GM21390 (cell line): ENCODE measurements at regions not wholly inside any gene's neighbourhood (a gene's known extent, or its start where the extent isn't known, plus 50 kb on each side); places are given as distances from the start of the nearest gene placed in this dataset.

Experiments used
- ATAC-seq: cut with Tn5 transposase; IDR thresholded peaks from one replicate; pipeline ENCODE4 v1.9.1; 2021; ENCODE audit not compliant: unreplicated experiment

GRCh38 chr12:91347481-91348214 lies 165.0 kb upstream of the DCN start:
- no peak for ATAC-seq

- ATAC-seq = no peak
Measured at GRCh38 chr12:91346827-91347226, 164.2 kb upstream of the DCN start.

GRCh38 chr12:91344408-91344807 lies 161.8 kb upstream of the DCN start:
- ATAC-seq = no peak

GRCh38 chr12:91343010-91343409 lies 160.4 kb upstream of the DCN start:
- ATAC-seq = no peak

GRCh38 chr12:91339106-91339505 lies 156.5 kb upstream of the DCN start:
- ATAC-seq = no peak

GRCh38 chr12:91335699-91336098 lies 153.1 kb upstream of the DCN start:
- no peak for ATAC-seq

GRCh38 chr12:91333966-91334365 lies 151.3 kb upstream of the DCN start:
- ATAC-seq = no peak

GRCh38 chr12:91332302-91332701 lies 149.7 kb upstream of the DCN start:
- no peak for ATAC-seq

- ATAC-seq = no peak
Measured at GRCh38 chr12:91331371-91331770, 148.8 kb upstream of the DCN start.

- no peak for ATAC-seq
Measured at GRCh38 chr12:91328451-91328850, 145.8 kb upstream of the DCN start.

GRCh38 chr12:91327889-91328288 lies 145.3 kb upstream of the DCN start:
- ATAC-seq = no peak

GRCh38 chr12:91327131-91327530 lies 144.5 kb upstream of the DCN start:
- no peak for ATAC-seq

GRCh38 chr12:91326058-91327027 lies 143.7 kb upstream of the DCN start:
- ATAC-seq = peak; percentile 82

GRCh38 chr12:91320999-91321398 lies 138.4 kb upstream of the DCN start:
- ATAC-seq = no peak

- ATAC-seq = no peak
Measured at GRCh38 chr12:91319071-91319760, 136.6 kb upstream of the DCN start.

GRCh38 chr12:91317306-91317705 lies 134.7 kb upstream of the DCN start:
- ATAC-seq = no peak

GRCh38 chr12:91316907-91317269 lies 134.3 kb upstream of the DCN start:
- ATAC-seq = no peak

GRCh38 chr12:91316161-91316906 lies 133.7 kb upstream of the DCN start:
- ATAC-seq = no peak

- ATAC-seq = no peak
Measured at GRCh38 chr12:91311081-91311480, 128.5 kb upstream of the DCN start.

- no peak for ATAC-seq
Measured at GRCh38 chr12:91309450-91309849, 126.8 kb upstream of the DCN start.
